ENCODE measurements at regions not wholly inside any gene's neighbourhood (a gene's known extent, or its start where the extent isn't known, plus 50 kb on each side); places are given as distances from the start of the nearest gene placed in this dataset.
A peak's percentile ranks its signal among the peaks of the same experiment; 100 is the strongest.

DNA sequence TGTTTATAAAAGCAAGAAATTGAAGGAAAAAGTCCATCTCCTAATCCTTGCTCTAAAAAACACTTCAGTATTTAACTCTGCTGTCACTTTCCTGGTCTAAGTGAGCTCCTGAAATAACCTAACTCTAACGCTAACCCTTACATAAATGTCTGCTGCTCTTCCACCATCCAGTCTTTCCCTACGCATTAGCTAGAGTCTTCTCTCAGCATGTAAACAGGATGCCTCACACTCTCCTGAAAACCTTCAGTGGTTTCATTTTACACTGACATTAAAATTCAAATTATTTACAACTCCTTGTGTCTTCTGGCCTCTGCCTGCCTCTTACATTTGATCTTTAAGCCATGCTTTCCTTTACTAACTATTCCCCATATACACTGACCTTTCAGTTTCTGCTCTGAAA lies 697.6 kb upstream of the CXADR start:
- H3K9me3 ChIP-seq (ENCODE audit: control insufficient read depth, low read length): no peaks in the 10 kb centered on the region
- no peak overlapping the region for H3K4me3 ChIP-seq (ENCODE audit: low read length in 2 of 2)
- H3K4me1 ChIP-seq (ENCODE audit: control insufficient read depth in 1 of 2, insufficient read depth in 2 of 2, low read length in 2 of 2): no peaks in the 10 kb centered on the region
- H3K27me3 ChIP-seq (ENCODE audit: control insufficient read depth in 1 of 2, insufficient read depth in 2 of 2, low read length in 1 of 2): no peaks in the 10 kb centered on the region
- ATAC-seq (ENCODE audit: low FRiP score) (no peak), DNase-seq (no peak)
- no peaks in the 10 kb centered on the region for H3K36me3 ChIP-seq (ENCODE audit: control insufficient read depth in 1 of 2, insufficient read depth in 2 of 2, low read length in 1 of 2)
- intact Hi-C loops (cut with DNase I): no loop called here
- 93 to 95% methylated on average over 2 of the region's 2 CpGs for WGBS, 2 donors
- no peak overlapping the region for H3K27ac ChIP-seq (ENCODE audit: low read depth in 1 of 2, low read length in 2 of 2)

DNA sequence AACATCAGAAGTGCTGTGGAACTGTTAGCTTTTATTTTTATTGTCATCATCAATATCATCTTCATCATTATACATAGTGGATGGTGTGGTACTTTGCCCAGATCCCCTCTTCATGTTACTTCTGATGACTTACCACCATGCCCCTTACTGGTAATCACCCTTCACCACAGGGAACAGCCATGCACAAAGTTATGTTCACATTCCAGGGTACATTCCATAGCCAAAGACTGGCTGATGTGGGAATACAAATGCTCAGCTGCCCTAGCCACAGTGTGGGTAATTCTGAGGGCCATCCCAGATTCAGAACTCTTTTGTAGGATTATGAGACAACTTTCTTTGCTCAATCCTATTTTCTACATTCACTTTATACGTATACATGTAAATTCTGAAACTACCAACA lies 691.3 kb upstream of the CXADR start:
- 96 to 98% methylated on average over 1 of the region's 1 CpG for WGBS, 2 donors
- Histone ChIP-seq H3K4me1 (ENCODE audit: control insufficient read depth in 1 of 2, insufficient read depth in 2 of 2, low read length in 2 of 2) (no peaks in the 10 kb centered on the region), H3K27ac (ENCODE audit: low read depth in 1 of 2, low read length in 2 of 2) (no peak overlapping the region), H3K4me3 (ENCODE audit: low read length in 2 of 2) (no peak overlapping the region), H3K27me3 (ENCODE audit: control insufficient read depth in 1 of 2, insufficient read depth in 2 of 2, low read length in 1 of 2) (no peaks in the 10 kb centered on the region), H3K36me3 (ENCODE audit: control insufficient read depth in 1 of 2, insufficient read depth in 2 of 2, low read length in 1 of 2) (no peaks in the 10 kb centered on the region), H3K9me3 (ENCODE audit: control insufficient read depth, low read length) (peaks cover 2% of the 10 kb centered on the region)
- no peak for DNase-seq
- no peak for ATAC-seq (ENCODE audit: low FRiP score)
- intact Hi-C loops (cut with DNase I): no loop called here

DNA sequence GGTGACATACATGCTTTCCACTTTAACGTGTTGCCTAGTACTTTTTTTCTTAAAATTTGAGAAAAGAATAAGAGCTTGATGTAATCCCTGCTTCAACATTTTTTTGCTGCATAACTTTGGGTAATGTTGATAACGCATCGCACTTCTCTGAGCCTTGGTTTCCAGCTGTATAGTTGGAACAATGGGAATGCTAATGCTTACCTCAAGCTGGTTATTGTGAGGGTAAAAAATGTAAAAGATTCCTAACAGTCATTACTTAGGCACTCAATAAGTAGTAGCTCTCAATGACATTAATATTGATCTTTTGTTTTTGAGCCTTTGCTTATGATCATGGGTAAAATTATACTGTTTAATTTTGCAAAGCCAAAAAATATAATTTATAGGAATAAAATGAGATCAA lies 683.3 kb upstream of the CXADR start:
- Histone ChIP-seq H3K4me3 (ENCODE audit: low read length in 2 of 2) (no peak overlapping the region), H3K27ac (ENCODE audit: low read depth in 1 of 2, low read length in 2 of 2) (no peak overlapping the region), H3K4me1 (ENCODE audit: control insufficient read depth in 1 of 2, insufficient read depth in 2 of 2, low read length in 2 of 2) (no peaks in the 10 kb centered on the region), H3K27me3 (ENCODE audit: control insufficient read depth in 1 of 2, insufficient read depth in 2 of 2, low read length in 1 of 2) (no peaks in the 10 kb centered on the region), H3K36me3 (ENCODE audit: control insufficient read depth in 1 of 2, insufficient read depth in 2 of 2, low read length in 1 of 2) (no peaks in the 10 kb centered on the region), H3K9me3 (ENCODE audit: control insufficient read depth, low read length) (peaks cover 1% of the 10 kb centered on the region)
- ATAC-seq (ENCODE audit: low FRiP score) (no peak), DNase-seq (no peak)
- intact Hi-C loops (cut with DNase I): no loop called here
- WGBS, 2 donors: 84 to 85% methylated on average over 3 of the region's 3 CpGs

DNA sequence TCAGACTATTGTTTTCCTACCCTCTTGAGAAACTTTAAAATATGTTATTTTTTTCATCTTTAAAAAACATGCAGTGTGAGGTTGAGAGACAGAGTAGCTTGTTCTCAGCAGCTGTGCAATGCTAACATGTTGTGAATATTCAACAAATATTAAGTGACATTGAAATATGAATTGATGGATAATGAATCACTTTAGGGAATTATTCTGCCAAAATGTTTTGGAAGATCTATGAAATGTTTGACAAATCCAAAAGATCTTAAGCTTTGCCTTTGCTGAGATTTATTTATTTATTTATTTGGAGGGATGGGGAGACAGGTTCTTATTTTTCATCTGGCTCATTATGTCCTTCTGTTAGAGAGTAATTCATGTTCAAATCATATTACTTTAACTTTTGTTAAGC lies 680.1 kb upstream of the CXADR start:
- H3K36me3 ChIP-seq (ENCODE audit: control insufficient read depth in 1 of 2, insufficient read depth in 2 of 2, low read length in 1 of 2): no peaks in the 10 kb centered on the region
- no peaks in the 10 kb centered on the region for H3K4me1 ChIP-seq (ENCODE audit: control insufficient read depth in 1 of 2, insufficient read depth in 2 of 2, low read length in 2 of 2)
- DNase-seq: no peak
- H3K4me3 ChIP-seq (ENCODE audit: low read length in 2 of 2): no peak overlapping the region
- no peaks in the 10 kb centered on the region for H3K27me3 ChIP-seq (ENCODE audit: control insufficient read depth in 1 of 2, insufficient read depth in 2 of 2, low read length in 1 of 2)
- intact Hi-C loops (cut with DNase I): no loop called here
- H3K9me3 ChIP-seq (ENCODE audit: control insufficient read depth, low read length): no peaks in the 10 kb centered on the region
- H3K27ac ChIP-seq (ENCODE audit: low read depth in 1 of 2, low read length in 2 of 2): no peak overlapping the region
- no peak for ATAC-seq (ENCODE audit: low FRiP score)

DNA sequence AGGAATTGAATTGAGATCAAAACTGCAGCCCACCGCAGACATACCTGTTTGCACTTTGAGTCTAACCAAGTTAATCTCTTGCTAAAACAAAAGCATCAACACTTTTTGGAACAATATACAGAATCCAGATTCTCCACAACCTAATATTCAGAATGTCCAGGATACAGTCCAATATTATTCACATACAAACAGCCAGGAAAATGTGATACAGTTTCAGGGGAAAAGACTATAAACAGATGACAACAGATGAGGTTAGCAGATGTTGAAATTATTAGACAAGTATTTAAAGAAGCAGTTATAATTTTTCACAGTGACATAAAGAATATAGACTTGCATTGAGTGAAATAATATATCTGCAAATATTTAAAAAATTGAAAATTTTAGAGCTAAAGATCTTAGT lies 678.1 kb upstream of the CXADR start:
- intact Hi-C loops (cut with DNase I): no loop called here
- 95 to 96% methylated on average over 1 of the region's 1 CpG for WGBS, 2 donors
- Histone ChIP-seq H3K27me3 (ENCODE audit: control insufficient read depth in 1 of 2, insufficient read depth in 2 of 2, low read length in 1 of 2) (no peaks in the 10 kb centered on the region), H3K4me3 (ENCODE audit: low read length in 2 of 2) (no peak overlapping the region), H3K4me1 (ENCODE audit: control insufficient read depth in 1 of 2, insufficient read depth in 2 of 2, low read length in 2 of 2) (no peaks in the 10 kb centered on the region), H3K9me3 (ENCODE audit: control insufficient read depth, low read length) (no peaks in the 10 kb centered on the region), H3K36me3 (ENCODE audit: control insufficient read depth in 1 of 2, insufficient read depth in 2 of 2, low read length in 1 of 2) (no peaks in the 10 kb centered on the region), H3K27ac (ENCODE audit: low read depth in 1 of 2, low read length in 2 of 2) (no peak overlapping the region)
- DNase-seq (no peak), ATAC-seq (ENCODE audit: low FRiP score) (no peak)

DNA sequence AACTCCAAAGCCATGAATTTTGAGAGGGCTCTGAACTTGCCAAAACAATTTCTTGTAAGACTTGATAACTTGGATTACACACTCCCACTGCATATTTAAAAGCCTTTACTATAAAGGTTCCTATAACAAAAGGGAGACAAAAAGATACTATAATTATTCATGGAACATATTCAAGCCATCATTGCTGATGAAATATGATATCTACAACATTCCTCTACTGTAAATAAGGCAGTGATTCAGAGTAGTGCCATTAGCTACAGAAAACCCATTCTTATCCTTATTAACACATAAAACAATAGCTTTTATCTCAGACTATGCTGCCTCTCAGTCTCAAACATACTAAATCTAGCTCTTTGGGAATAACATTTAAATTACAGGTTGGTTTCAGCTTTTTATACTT lies 675.5 kb upstream of the CXADR start:
- no peaks in the 10 kb centered on the region for H3K9me3 ChIP-seq (ENCODE audit: control insufficient read depth, low read length)
- no peaks in the 10 kb centered on the region for H3K27me3 ChIP-seq (ENCODE audit: control insufficient read depth in 1 of 2, insufficient read depth in 2 of 2, low read length in 1 of 2)
- H3K4me1 ChIP-seq (ENCODE audit: control insufficient read depth in 1 of 2, insufficient read depth in 2 of 2, low read length in 2 of 2): no peaks in the 10 kb centered on the region
- no peak overlapping the region for H3K4me3 ChIP-seq (ENCODE audit: low read length in 2 of 2)
- DNase-seq: no peak
- intact Hi-C loops (cut with DNase I): no loop called here
- H3K36me3 ChIP-seq (ENCODE audit: control insufficient read depth in 1 of 2, insufficient read depth in 2 of 2, low read length in 1 of 2): no peaks in the 10 kb centered on the region
- ATAC-seq (ENCODE audit: low FRiP score): no peak
- H3K27ac ChIP-seq (ENCODE audit: low read depth in 1 of 2, low read length in 2 of 2): no peak overlapping the region

DNA sequence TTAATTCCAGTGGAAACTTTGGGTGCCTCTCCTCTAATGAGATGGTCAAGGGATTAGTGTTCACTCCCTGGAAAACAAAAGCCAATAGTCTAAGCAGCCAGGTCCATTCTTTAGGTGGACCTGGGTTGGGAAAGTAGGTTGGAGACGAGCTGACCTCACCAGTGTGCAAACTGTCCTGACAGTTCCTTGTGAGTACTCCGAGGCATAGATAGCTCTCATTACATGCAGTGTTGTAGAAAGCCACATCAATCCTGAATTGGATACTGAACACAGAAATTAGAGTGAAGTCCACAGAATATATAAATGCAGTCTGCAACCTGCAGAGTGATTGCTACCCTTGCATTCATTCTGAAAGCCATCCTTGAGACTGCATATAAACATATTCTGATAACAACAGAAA lies 675.1 kb upstream of the CXADR start:
- WGBS, 2 donors: 46 to 57% methylated on average over 2 of the region's 2 CpGs
- intact Hi-C loops (cut with DNase I): no loop called here
- DNase-seq (no peak), ATAC-seq (ENCODE audit: low FRiP score) (no peak)
- H3K9me3 ChIP-seq (ENCODE audit: control insufficient read depth, low read length): no peaks in the 10 kb centered on the region
- no peak overlapping the region for H3K27ac ChIP-seq (ENCODE audit: low read depth in 1 of 2, low read length in 2 of 2)
- H3K4me1 ChIP-seq (ENCODE audit: control insufficient read depth in 1 of 2, insufficient read depth in 2 of 2, low read length in 2 of 2): no peaks in the 10 kb centered on the region
- no peak overlapping the region for H3K4me3 ChIP-seq (ENCODE audit: low read length in 2 of 2)
- H3K27me3 ChIP-seq (ENCODE audit: control insufficient read depth in 1 of 2, insufficient read depth in 2 of 2, low read length in 1 of 2): no peaks in the 10 kb centered on the region
- no peaks in the 10 kb centered on the region for H3K36me3 ChIP-seq (ENCODE audit: control insufficient read depth in 1 of 2, insufficient read depth in 2 of 2, low read length in 1 of 2)

DNA sequence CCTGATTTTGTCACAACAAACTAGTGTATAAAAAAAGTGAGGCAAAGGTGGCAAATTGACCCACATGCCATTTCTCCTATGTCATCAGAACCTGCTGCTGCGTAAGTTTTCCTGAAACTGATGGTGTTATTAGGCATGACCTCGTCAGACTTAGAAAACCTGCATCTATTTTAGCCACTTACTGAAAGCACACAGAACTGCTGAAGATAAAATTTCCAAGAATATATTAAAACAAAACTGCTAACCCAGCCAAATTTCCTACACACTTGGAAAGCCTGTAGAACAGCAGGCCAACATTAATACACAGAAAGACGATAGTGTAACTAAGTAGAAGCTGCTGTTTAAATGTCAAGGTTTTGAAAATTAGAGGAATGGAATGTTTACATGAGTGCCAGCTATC lies 674.5 kb upstream of the CXADR start:
- Histone ChIP-seq H3K4me3 (ENCODE audit: low read length in 2 of 2) (no peak overlapping the region), H3K36me3 (ENCODE audit: control insufficient read depth in 1 of 2, insufficient read depth in 2 of 2, low read length in 1 of 2) (no peaks in the 10 kb centered on the region), H3K27ac (ENCODE audit: low read depth in 1 of 2, low read length in 2 of 2) (no peak overlapping the region), H3K27me3 (ENCODE audit: control insufficient read depth in 1 of 2, insufficient read depth in 2 of 2, low read length in 1 of 2) (no peaks in the 10 kb centered on the region), H3K9me3 (ENCODE audit: control insufficient read depth, low read length) (no peaks in the 10 kb centered on the region), H3K4me1 (ENCODE audit: control insufficient read depth in 1 of 2, insufficient read depth in 2 of 2, low read length in 2 of 2) (no peaks in the 10 kb centered on the region)
- WGBS, 2 donors: 0 to 10% methylated on average over 3 of the region's 3 CpGs
- intact Hi-C loops (cut with DNase I): no loop called here
- DNase-seq (no peak), ATAC-seq (ENCODE audit: low FRiP score) (peak; percentile 26)

DNA sequence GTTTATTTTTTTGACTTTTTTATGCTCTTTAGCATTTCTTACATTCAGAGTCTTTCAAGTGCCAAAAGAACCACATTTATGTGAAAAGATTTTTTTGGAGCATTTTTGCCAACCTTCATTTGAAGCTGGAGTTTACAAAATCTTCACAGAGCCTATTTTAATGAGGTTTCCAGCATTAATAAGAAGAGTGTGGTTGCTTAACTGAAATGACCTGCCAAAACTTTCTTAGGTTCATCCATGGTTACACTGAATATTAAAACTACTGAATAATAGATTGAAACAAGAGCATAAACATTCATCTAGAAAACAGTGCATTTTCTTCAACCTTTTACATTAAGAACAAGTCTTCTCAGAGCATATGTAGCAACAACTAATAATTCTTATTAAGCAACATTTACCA lies 672.3 kb upstream of the CXADR start:
- no peaks in the 10 kb centered on the region for H3K27me3 ChIP-seq (ENCODE audit: control insufficient read depth in 1 of 2, insufficient read depth in 2 of 2, low read length in 1 of 2)
- H3K36me3 ChIP-seq (ENCODE audit: control insufficient read depth in 1 of 2, insufficient read depth in 2 of 2, low read length in 1 of 2): no peaks in the 10 kb centered on the region
- intact Hi-C loops (cut with DNase I): no loop called here
- ATAC-seq (ENCODE audit: low FRiP score) (no peak), DNase-seq (no peak)
- H3K4me1 ChIP-seq (ENCODE audit: control insufficient read depth in 1 of 2, insufficient read depth in 2 of 2, low read length in 2 of 2): no peaks in the 10 kb centered on the region
- H3K27ac ChIP-seq (ENCODE audit: low read depth in 1 of 2, low read length in 2 of 2): no peak overlapping the region
- H3K9me3 ChIP-seq (ENCODE audit: control insufficient read depth, low read length): no peaks in the 10 kb centered on the region
- H3K4me3 ChIP-seq (ENCODE audit: low read length in 2 of 2): no peak overlapping the region

Data from aorta (tissue), 5 donors.